HFF-Myc (cell line): ENCODE measurements at regions not wholly inside any gene's neighbourhood (a gene's known extent, or its start where the extent isn't known, plus 50 kb on each side); places are given as distances from the start of the nearest gene placed in this dataset.

Experiments
- DNase-seq: peaks from one replicate; pipeline ENCODE4 v3.0.0-alpha.2; 2011; ENCODE audit warnings: low read depth; ENCODE audit errors: extremely low read depth
- H3K4me3 ChIP-seq: replicated peaks from 2 replicates; pipeline ENCODE4 v1.5.1; 2011; ENCODE audit warnings: low read depth, mild to moderate bottlenecking, control low read depth, low read length
- TF ChIP-seq, protein P1 (sequence below): IDR thresholded peaks from 2 replicates; pipeline ENCODE4 v1.5.1; 2012; ENCODE audit warnings: mild to moderate bottlenecking, low read depth, low read length, control low read depth; ENCODE audit errors: missing control alignments

DNA sequence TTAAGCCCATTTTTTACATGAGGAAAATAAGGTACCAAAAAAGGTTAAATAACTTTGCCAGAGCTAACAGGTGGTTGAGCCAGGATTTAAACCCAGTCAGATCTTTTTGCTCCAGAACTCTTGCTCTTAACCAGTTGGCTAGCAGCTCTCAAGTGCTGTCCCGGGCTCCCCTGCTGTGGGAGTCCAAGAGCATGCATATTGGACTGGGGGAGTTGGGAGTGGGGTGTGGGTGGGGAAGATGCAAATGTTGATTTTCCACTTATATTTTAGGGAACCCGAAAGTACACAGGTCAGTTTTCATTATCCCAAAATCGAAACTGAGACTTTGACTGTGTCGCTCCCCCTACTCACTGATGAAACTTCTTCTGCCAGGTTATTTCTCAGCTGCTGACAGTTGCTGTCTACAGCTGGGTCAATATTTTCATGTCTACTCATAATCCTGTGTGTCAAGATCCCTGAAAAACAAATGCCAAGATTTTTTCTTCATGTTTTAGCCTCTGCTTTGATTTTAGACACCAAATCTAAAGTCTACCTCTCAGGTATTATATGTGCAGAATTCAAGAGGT lies 172.3 kb upstream of the TMPO start:
- H3K4me3 ChIP-seq: no peak overlapping the region
- DNase-seq: no peak
- TF ChIP-seq, protein P1, sequence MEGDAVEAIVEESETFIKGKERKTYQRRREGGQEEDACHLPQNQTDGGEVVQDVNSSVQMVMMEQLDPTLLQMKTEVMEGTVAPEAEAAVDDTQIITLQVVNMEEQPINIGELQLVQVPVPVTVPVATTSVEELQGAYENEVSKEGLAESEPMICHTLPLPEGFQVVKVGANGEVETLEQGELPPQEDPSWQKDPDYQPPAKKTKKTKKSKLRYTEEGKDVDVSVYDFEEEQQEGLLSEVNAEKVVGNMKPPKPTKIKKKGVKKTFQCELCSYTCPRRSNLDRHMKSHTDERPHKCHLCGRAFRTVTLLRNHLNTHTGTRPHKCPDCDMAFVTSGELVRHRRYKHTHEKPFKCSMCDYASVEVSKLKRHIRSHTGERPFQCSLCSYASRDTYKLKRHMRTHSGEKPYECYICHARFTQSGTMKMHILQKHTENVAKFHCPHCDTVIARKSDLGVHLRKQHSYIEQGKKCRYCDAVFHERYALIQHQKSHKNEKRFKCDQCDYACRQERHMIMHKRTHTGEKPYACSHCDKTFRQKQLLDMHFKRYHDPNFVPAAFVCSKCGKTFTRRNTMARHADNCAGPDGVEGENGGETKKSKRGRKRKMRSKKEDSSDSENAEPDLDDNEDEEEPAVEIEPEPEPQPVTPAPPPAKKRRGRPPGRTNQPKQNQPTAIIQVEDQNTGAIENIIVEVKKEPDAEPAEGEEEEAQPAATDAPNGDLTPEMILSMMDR: no peak

DNA sequence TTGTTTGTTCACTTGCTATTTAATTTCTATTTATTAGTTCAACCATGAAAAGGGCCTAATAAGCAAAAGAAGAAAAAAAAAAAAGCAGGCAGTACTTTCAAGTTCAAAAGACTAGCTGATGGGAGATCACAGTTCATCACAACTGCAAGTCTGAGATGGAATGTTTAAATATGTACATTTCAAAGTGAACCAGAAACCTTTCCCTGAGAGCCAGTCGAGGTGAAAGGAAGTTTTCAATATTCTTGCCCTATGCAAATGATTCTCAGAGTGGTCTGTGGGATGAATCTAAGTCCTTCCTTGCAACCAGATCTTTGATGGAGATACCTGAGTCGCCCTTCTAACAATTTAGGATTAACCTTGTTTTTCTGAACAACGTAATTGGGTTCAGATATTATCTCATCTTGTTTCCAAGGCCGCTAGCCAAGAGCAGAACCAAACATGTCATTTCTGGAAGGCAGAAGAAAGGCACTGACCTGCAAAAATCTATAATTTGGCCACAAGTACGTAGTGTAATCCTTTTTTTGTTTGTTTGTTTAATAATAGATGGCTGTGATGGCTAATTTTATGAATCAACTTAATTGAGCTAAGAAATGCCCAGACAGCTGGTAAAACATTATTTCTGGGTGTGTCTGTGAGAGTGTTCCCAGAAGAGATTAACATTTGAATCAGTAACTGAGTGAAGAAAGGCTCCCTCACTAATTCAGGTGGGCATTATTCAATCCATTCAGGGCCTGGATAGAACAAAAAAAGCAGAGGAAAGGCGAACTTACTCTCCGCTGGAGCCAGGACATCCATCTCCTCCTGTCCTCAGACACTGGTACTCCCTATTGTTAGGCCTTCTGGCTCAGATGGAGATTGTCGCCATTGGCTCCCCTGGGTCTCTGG lies 171.1 kb upstream of the TMPO start:
- DNase-seq: no peak
- TF ChIP-seq, protein P1: no peak
- H3K4me3 ChIP-seq: no peak overlapping the region

DNA sequence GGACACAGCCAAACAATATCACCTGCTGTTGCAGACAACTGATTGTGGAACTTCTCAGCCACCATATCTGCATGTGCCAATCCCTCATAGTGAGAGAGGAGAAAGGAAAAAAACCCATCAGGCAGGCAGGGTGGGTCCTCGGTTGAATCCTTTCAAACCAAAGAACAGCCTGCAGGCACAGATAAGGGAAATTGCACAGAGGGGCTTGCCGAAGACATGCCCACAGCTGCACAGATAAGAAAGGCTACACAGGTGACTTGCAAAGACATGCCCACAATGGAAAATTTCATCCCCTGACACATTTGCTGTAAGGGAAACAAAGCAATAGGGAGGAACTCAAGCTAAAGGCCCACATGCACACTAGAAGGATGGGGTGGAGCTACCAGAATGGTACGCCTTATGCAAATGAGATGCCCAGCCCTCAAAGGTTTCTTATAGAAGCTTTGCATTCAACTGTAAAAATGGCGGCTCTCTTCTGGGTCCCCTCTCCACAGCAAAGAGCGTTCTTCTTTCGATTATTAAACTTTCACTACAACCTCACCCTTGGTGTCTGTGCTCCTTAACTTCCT lies 170.0 kb upstream of the TMPO start:
- TF ChIP-seq, protein P1: no peak
- DNase-seq: no peak
- no peak overlapping the region for H3K4me3 ChIP-seq

DNA sequence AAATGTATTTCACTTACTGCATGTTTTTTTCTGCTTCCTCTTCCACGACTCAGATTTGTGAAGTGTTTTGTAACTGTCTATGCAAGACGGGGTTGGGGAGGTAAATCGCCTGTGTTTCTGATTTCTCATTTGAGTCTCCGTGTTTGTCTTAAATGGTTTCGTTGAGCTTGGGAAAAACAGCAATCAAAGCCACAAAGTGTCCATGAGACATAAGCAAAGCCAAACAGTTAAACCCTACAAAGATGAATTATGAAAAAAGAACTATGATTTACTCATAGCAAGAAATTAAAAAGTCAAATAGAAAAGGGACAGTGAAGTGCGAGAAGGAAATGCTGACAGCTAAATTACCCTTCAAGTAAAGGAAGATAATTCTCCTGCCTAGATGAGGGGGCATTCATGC lies 164.3 kb upstream of the TMPO start:
- DNase-seq: no peak
- no peak overlapping the region for H3K4me3 ChIP-seq
- TF ChIP-seq, protein P1: no peak

DNA sequence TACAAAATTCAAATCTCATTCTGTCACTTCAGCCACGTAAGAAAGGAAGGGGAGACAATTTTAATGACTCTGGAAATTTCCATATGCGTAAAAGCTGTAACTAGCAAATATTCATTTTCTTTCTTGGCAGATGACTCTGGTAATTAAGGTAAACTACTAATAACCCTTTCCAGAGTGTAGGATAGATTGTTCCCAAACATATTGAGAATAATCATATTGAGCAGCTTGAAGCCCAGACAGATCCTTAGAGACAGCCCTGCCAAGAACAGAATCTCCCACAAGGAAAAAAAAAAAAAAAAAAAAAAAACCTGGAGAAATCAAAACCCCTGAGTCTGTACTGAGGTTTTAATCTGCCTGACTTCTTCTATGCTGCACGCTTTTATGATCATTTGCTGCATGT lies 163.6 kb upstream of the TMPO start:
- TF ChIP-seq, protein P1: no peak
- no peak for DNase-seq

DNA sequence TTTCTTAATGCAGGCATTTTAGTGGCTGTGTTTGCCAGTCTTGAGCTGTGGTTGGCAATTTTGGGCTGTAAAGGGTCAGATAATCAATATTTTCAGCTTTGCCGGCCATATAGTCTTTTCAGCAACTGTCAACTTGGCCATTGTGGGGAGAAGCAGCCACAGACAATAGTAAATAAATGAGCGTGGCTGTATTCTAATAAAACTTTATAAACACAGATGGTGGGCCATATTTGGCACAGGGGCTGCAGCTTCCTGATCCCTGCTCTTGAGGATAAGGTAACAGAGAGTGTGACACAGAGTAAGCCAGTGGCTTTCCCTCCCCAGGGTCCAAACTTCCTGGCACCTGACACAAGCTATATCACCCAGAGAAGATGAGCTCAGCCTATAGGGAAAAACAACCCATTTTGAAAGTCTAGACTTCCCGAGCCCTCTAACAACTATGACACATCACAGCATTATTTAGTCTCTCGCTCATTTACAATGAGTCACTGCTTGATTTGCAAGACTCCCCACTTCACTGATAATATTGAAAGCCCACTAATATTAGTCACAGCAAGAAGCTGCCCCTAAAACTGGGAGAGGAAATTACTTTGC lies 163.1 kb upstream of the TMPO start:
- TF ChIP-seq, protein P1: no peak
- peak; percentile 43 for DNase-seq
- H3K4me3 ChIP-seq: no peak overlapping the region

More for the DNA sequence above, 163.6 kb upstream of the TMPO start:
- no peak overlapping the region for H3K4me3 ChIP-seq
